ENCODE measurements at regions not wholly inside any gene's neighbourhood (a gene's known extent, or its start where the extent isn't known, plus 50 kb on each side); places are given as distances from the start of the nearest gene placed in this dataset.
"Not testable (repeated sequence)": the region's sequence is repeated elsewhere in the genome, so short reads cannot be mapped to it uniquely, and the experiment has no call there.

DNA sequence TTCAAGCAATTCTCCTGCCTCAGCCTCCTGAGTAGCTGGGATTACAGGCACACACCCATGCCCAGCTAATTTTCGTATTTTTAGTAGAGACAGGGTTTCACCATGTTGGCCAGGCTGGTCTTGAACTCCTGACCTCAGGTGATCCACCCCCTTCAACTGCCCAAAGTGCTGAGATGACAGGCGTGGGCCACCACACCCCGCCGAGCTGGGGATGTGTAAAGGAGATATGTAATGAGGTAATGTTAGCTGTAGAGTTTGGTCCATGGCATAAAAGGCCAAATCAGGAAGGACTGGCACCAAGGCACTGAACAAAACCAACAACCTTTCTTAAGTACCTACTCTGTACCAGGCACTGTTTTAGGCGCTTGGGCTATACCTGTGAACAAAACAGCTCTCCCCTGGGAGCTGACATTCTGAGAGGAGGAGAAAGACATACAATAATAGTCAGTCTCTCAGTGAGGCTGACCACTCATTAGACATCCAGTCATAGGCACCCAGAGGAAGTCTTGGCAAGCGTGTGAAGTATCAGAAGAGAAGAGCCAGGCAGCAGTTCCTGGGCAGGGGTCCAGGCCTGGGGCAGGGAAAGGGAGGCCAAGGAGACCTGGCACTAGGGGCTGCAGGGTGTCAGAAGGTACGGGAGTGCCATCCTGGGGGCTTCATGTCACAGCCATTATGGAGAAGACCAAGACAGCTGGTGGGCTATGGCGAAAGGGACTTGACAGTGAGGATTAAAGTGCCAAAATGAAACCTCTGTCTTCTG lies 164.8 kb upstream of the DTNBP1 start:
- no peak for DNase-seq

- no peak for DNase-seq
Observed at GRCh38 chr6:15826814-15827318, 164.0 kb upstream of the DTNBP1 start.

DNA sequence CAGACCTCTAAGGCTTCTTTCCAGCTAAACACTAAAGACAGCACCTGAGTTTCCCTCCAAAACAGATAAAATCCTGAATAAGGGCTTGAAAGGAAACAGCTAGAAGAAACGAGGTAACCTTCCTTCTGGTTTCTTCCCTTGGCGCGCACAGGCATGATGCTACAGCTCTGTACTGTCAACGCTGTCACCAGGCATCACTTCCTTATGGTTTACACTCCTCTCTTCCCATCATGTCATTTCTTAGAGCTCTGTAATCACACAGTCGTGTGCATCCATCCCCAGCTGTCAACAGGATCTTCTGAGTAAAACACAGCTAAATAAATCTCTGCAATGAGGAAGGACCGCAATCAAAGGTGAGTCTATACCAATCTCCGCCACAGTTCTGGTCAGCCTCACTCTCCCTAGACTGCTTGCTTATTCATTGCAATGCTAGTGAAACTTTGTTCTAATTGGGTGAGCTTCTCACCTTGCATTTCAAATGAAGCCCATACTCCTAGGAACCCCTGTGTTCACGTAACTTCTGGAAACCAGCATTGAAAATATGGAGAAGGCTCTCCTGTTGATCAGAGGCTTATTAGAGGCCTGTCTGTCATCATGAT lies 162.6 kb upstream of the DTNBP1 start:
- no peak for DNase-seq

- no peak for DNase-seq
Observed at GRCh38 chr6:15824811-15825210, 162.0 kb upstream of the DTNBP1 start.

GRCh38 chr6:15823838-15824414 lies 161.1 kb upstream of the DTNBP1 start:
- DNase-seq, result no peak

DNA sequence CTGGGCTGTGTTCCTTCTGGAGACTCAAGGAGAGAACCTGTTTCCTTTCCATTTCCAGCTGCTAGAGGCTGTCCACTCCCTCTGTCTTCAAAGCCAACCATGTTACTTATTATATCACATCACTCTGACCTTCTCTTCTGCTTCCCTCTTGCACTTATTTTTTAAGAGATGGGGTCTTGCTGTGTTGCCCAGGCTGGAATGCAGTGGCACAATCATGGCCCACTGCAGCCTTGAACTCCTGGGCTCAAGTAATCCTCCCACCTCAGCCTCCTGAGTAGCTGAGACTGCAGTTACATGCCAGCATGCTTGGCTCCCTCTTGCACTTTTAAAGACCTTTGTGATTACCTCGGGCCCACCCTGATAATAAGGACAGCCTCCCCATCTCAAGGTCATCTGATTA lies 160.0 kb upstream of the DTNBP1 start:
- no peak for DNase-seq

GRCh38 chr6:15819841-15820240 lies 157.0 kb upstream of the DTNBP1 start:
- no peak for DNase-seq

DNA sequence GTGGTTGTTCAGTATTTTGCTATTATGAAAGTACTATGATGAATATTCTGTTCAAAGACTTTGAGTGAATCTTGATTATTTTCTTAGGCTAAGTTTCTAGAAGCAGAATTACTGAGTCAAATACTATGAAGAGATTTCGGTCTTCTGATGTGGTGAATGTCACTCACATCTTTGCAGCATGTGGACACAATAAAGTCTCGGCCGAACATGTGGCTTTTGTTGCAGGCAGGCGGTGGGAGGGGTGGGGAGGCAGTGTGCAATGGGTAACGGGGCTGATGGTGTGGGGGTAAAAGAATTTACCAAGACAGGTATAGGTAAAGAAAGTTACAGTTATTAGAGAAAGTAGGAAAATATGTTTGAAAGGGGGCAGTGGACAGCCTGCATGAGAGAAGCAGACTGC lies 156.4 kb upstream of the DTNBP1 start:
- DNase-seq, result no peak

DNA sequence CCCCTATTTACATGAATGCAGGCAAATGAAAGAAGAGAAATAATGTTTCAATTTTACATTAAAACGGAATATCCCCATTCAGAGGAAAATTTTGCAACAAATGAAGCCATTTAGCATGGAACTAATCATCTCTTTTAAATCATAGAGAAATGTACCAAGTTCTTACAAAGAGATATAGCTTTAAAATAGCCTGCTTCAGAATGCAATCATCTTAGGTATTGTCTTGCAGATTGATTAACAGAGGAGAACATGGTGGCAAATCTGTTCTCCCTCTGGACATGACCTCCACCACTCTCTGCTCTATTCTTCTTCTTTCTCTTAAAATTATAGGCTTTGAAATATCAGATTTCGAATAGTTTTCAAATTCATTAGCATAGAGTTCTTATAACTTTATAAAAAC lies 155.7 kb upstream of the DTNBP1 start:
- no peak for DNase-seq

DNA sequence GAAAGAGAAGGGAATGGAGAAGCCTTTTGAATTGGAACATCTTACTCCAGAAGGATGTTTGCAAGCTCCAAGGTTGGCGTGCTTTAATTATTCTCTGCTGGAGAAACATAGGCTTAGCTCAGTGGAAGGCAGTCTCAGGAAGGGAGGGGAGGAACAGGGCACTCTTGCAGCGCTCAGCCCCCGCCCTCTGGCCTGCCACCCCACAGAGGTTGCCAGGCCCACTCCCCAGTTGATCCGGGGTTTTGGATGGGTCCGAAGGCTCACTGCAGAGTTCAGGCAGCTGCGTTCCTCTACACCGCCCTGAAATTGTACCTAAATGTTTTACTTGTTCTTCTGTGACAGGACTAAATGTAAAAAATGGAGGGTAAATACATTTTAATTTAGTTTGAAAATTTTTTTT lies 155.2 kb upstream of the DTNBP1 start:
- no peak for DNase-seq

GRCh38 chr6:15817100-15817499 lies 154.3 kb upstream of the DTNBP1 start:
- DNase-seq, result no peak

- DNase-seq, result no peak
Observed at GRCh38 chr6:15816661-15817060, 153.8 kb upstream of the DTNBP1 start.

DNA sequence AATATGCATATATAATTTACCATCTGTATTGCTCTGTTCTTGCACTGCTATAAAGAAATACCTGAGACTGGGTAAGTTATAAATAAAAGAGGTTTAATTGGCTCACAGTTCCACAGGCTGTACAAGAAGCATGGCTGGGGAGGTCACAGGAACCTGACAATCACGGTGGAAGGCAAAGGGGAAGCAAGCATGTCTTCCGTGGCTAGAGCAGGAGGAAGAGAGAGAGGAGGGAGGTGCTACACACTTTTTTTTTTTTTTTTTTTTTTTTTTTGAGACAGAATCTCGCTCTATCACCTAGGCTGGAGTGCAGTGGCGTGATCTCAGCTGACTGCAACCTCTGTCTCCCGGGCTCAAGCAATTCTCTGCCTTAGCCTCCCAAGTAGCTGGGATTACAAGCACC lies 150.9 kb upstream of the DTNBP1 start:
- DNase-seq, result not testable (repeated sequence)

GRCh38 chr6:15811107-15811506 lies 148.3 kb upstream of the DTNBP1 start:
- no peak for DNase-seq

GRCh38 chr6:15810618-15811017 lies 147.8 kb upstream of the DTNBP1 start:
- no peak for DNase-seq

GRCh38 chr6:15809367-15809766 lies 146.5 kb upstream of the DTNBP1 start:
- DNase-seq, result no peak

DNA sequence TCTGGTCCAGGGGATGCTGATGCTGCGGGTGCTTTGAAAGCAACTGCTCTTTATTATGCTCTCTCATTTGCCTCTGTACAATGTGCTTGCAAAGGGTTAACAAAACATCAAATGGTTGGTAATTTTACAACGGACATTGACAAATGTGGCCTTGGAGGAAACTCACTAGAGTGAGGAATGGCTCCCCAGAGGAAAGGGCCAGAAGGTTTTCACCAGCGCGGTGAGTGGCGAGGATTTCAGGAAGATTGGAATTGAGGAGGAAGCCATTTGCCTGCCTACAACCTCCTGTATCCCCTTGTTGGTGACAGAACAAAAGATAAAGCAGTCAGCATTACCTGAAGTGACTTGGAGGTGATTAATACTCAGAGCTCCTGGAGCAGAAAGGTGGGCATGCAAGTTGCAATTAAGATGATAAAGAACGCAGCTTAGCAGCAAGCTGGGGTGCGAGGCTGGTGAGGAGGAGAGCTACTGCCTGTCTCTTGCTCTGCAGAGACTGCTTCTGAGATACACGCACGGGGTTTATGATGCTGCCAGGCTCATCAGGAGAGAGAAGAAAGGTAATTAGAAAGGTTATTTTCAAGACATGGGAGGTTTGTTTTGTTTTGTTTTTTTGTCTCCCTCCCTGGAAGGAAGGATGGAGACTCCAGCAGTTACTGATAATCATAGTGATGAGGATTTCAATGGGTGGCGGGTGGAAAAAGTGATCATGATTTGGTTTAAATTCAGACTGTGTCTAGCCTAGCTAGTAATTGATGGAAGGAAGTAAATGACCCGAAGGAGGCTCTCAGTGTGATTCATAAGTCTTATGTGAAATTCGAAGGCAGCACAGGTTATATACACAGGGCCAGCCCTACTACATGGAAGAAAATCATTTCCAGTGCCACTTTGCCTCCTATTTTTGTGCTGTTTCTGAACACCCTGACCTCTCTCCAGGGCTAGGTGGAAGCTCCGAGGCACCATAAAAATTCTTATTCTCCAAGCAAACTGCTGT lies 141.6 kb upstream of the DTNBP1 start:
- no peak for DNase-seq

DNA sequence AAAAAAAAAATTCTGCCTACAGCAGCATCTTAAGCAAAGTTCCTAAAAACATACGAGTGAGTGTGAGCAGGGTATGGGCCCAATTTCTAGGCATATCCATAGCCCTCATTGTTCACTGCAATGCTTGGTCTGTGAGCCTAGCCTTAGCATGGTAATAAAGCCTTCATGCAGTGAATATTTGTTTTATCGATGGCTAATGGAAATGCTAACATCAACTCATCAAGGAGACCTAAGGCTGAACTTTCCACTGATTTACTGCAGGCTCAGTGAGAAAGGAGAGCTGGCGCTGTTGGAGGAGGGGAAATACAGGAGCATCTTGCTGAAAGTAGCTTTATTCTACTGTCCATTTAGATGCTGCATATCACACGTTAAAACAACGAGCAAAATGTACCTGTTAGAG lies 139.6 kb upstream of the DTNBP1 start:
- DNase-seq, result no peak

- no peak for DNase-seq
Observed at GRCh38 chr6:15801912-15802311, 139.1 kb upstream of the DTNBP1 start.

GRCh38 chr6:15800841-15801617 lies 138.2 kb upstream of the DTNBP1 start:
- no peak for DNase-seq

DNA sequence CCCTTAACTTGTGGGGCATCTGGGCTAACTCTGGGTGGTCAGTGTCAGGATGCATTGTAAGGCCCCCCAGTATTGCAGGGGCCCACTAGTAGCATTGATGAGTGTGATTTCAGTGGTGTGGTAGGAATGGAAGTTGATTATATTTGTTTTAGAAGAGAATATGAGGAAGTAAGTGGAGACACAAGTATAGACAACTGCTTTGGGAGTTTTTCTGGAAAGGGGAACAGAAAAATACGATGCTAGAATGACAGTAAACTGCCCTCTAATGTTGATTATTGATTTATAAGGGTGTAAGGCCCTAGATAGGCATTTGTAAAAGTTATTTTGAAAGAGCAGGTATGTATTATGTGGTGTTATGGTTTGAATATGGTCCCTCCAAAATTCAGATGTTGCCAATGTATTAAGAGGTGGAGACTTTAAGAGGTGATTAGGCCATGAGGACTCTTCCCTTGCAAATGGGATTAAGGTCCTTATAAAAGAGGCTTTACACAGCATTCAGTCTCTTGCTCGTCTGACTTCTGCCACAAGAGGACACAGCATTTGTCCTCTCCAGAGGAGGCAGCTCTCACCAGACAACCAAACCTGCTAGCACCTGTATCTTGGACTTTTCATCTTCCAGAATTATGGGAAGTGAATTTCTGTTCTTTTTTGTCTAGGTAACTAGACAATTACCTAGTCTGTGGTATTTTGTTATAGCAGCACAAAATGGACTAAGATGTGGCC lies 135.9 kb upstream of the DTNBP1 start:
- DNase-seq, result no peak

GRCh38 chr6:15796844-15797243 lies 134.0 kb upstream of the DTNBP1 start:
- DNase-seq, result no peak

Data from CD4-positive, alpha-beta T cell treated with Interleukin-10 for 1 hour (primary cell).